ENCODE measurements at regions not wholly inside any gene's neighbourhood (a gene's known extent, or its start where the extent isn't known, plus 50 kb on each side); places are given as distances from the start of the nearest gene placed in this dataset.

DNA sequence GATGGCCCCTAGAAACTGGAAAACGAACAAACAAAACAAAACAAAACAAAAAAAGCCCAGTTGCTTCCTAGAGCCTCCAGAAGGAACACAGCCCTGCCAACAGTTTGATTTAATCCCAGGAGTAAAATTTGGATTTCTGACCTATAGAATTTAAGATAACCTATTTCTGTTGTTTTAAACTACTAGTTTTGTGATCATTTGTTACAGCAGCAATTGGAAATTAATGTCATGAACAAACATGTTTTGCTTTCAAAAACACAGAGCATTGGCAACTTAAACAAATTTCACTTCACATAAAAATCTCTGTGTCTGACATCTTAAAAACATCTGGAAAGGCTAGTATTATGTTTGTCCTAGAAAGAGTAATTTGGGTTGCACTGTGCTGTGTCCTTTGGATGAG, 437.3 kb downstream of the METTL15 start:
- H3K27me3 ChIP-seq (ENCODE audit: control insufficient read depth, low read length), result no peaks in the 10 kb centered on the region
- H3K27ac ChIP-seq (ENCODE audit: low read depth, low read length), result no peak overlapping the region
- no peaks in the 10 kb centered on the region for H4K20me1 ChIP-seq (ENCODE audit: control insufficient read depth, insufficient read depth, low read depth, low read length)
- no peak overlapping the region for H3K4me3 ChIP-seq (ENCODE audit: low read length)
- no peaks in the 10 kb centered on the region for H3K36me3 ChIP-seq (ENCODE audit: control insufficient read depth, low read length)
- H3K9me3 ChIP-seq (ENCODE audit: control insufficient read depth, insufficient read depth, low read length), result no peaks in the 10 kb centered on the region
- H3K9me2 ChIP-seq (replicated peaks; ENCODE audit: control insufficient read depth, low read length), result no peaks in the 10 kb centered on the region
- no peaks in the 10 kb centered on the region for H3F3A ChIP-seq (ENCODE audit: control insufficient read depth, insufficient read depth)
- H3K79me2 ChIP-seq (ENCODE audit: control insufficient read depth, low read length), result no peaks in the 10 kb centered on the region
- TF ChIP-seq EZH2phosphoT487 (IDR thresholded peaks at IDR 0.05; ENCODE audit: borderline replicate concordance, low read length) (no peak), CTCF (IDR thresholded peaks at IDR 0.05; ENCODE audit: low read depth, low read length, poor library complexity, severe bottlenecking) (no peak)
- no peaks in the 10 kb centered on the region for H3K4me1 ChIP-seq (ENCODE audit: control insufficient read depth, low read length)
- no peak overlapping the region for H3K4me2 ChIP-seq (ENCODE audit: low read length)

DNA sequence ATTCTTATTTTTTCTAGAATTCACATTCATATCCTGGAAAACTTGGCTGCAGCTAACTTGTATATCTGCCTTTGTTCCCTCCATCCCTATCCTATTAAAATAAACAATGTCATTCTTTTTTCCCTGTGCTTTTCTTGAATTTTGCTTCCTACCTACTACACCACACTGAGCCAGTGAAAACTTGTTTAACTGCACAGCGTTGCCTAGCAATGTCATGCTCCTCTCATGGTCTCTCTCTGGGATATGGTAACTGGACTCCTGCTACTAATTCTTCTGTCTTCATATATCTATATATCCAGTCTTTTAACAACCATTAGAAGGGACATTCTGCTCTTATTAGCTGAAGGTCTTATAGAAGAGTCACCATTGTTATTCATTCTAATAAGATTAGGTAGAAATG, 434.4 kb downstream of the METTL15 start:
- Histone ChIP-seq H3K27ac (ENCODE audit: low read depth, low read length) (no peak overlapping the region), H3K4me1 (ENCODE audit: control insufficient read depth, low read length) (no peaks in the 10 kb centered on the region), H4K20me1 (ENCODE audit: control insufficient read depth, insufficient read depth, low read depth, low read length) (no peaks in the 10 kb centered on the region), H3K9me2 (replicated peaks; ENCODE audit: control insufficient read depth, low read length) (no peaks in the 10 kb centered on the region), H3F3A (ENCODE audit: control insufficient read depth, insufficient read depth) (no peaks in the 10 kb centered on the region), H3K4me3 (ENCODE audit: low read length) (no peak overlapping the region), H3K9me3 (ENCODE audit: control insufficient read depth, insufficient read depth, low read length) (no peaks in the 10 kb centered on the region), H3K27me3 (ENCODE audit: control insufficient read depth, low read length) (no peaks in the 10 kb centered on the region), H3K4me2 (ENCODE audit: low read length) (no peak overlapping the region), H3K36me3 (ENCODE audit: control insufficient read depth, low read length) (no peaks in the 10 kb centered on the region), H3K79me2 (ENCODE audit: control insufficient read depth, low read length) (no peaks in the 10 kb centered on the region)
- TF ChIP-seq EZH2phosphoT487 (IDR thresholded peaks at IDR 0.05; ENCODE audit: borderline replicate concordance, low read length) (no peak), CTCF (IDR thresholded peaks at IDR 0.05; ENCODE audit: low read depth, low read length, poor library complexity, severe bottlenecking) (no peak)

GRCh38 chr11:28539239-28540030, 431.2 kb downstream of the METTL15 start:
- no peaks in the 10 kb centered on the region for H3K79me2 ChIP-seq (ENCODE audit: control insufficient read depth, low read length)
- no peaks in the 10 kb centered on the region for H4K20me1 ChIP-seq (ENCODE audit: control insufficient read depth, insufficient read depth, low read depth, low read length)
- no peak overlapping the region for H3K4me3 ChIP-seq (ENCODE audit: low read length)
- no peaks in the 10 kb centered on the region for H3K27me3 ChIP-seq (ENCODE audit: control insufficient read depth, low read length)
- no peak overlapping the region for H3K27ac ChIP-seq (ENCODE audit: low read depth, low read length)
- no peaks in the 10 kb centered on the region for H3K36me3 ChIP-seq (ENCODE audit: control insufficient read depth, low read length)
- no peaks in the 10 kb centered on the region for H3K9me2 ChIP-seq (replicated peaks; ENCODE audit: control insufficient read depth, low read length)
- H3K4me1 ChIP-seq (ENCODE audit: control insufficient read depth, low read length), result no peaks in the 10 kb centered on the region
- no peaks in the 10 kb centered on the region for H3K9me3 ChIP-seq (ENCODE audit: control insufficient read depth, insufficient read depth, low read length)
- TF ChIP-seq CTCF (IDR thresholded peaks at IDR 0.05; ENCODE audit: low read depth, low read length, poor library complexity, severe bottlenecking) (no peak), EZH2phosphoT487 (IDR thresholded peaks at IDR 0.05; ENCODE audit: borderline replicate concordance, low read length) (no peak)
- no peaks in the 10 kb centered on the region for H3F3A ChIP-seq (ENCODE audit: control insufficient read depth, insufficient read depth)
- no peak overlapping the region for H3K4me2 ChIP-seq (ENCODE audit: low read length)

All from DOHH2 (cell line).